ENCODE measurements at regions not wholly inside any gene's neighbourhood (a gene's known extent, or its start where the extent isn't known, plus 50 kb on each side); places are given as distances from the start of the nearest gene placed in this dataset.

DNA sequence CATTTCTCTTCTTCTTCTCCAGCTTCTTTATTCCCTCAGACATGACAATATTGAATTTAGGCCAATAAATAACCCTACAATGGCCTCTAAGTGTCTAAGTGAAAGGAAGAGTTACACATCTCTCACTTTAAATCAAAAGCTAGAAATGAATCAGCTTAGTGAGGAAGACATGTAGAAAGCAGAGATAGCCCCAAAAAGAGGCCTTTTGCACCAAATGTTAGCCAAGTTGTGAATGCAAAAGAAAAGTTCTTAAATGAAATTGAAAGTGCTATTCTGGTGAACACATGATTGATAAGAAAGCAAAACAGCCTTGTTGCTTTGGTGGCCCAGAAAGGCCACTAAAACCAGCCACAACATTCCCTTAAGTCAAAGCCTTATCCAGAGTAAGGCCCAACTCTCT lies 146.2 kb upstream of the HHIP start:
- TF ChIP-seq EZH2 (IDR thresholded peaks at IDR 0.05; ENCODE audit: low read depth), result no peak
- no peak for TF ChIP-seq CTCF (conservative IDR thresholded peaks at IDR 0.05)
